ENCODE measurements at regions not wholly inside any gene's neighbourhood (a gene's known extent, or its start where the extent isn't known, plus 50 kb on each side); places are given as distances from the start of the nearest gene placed in this dataset.
"Not testable (repeated sequence)": the region's sequence is repeated elsewhere in the genome, so short reads cannot be mapped to it uniquely, and the experiment has no call there.

- peak; percentile 57 for ATAC-seq
- H3K9ac ChIP-seq (ENCODE audit: insufficient read depth in 1 of 2, low read depth in 2 of 2, low read length in 2 of 2); H3K27ac ChIP-seq (ENCODE audit: extremely low read depth, low read depth, low read length); intact Hi-C loops (cut with micrococcal nuclease); BruUV-seq (replicated peaks); H3K4me2 ChIP-seq (ENCODE audit: insufficient read depth, low read length); H2AFZ ChIP-seq (ENCODE audit: low read depth, low read length); H4K20me1 ChIP-seq (replicated peaks; ENCODE audit: control insufficient read depth, insufficient read depth, low read length); H3K9me1 ChIP-seq (ENCODE audit: control insufficient read depth, insufficient read depth, low read length); H3K27me3 ChIP-seq (ENCODE audit: control insufficient read depth in 2 of 2, insufficient read depth in 2 of 2, low read length in 2 of 2); H3K36me3 ChIP-seq (ENCODE audit: control insufficient read depth, insufficient read depth, low read length); FAIRE-seq; DNase-seq (ENCODE audit: extremely low read depth in 1 of 4, low spot score in 3 of 4); H3K79me2 ChIP-seq (ENCODE audit: control insufficient read depth, insufficient read depth, low read length); H3K9me3 ChIP-seq (replicated peaks; ENCODE audit: control insufficient read depth, insufficient read depth, low read depth, low read length); CTCF ChIA-PET (ENCODE audit: low intra/inter-chr PET ratio); H3K4me1 ChIP-seq (replicated peaks in 1 of 2; ENCODE audit: control insufficient read depth in 2 of 2, insufficient read depth in 2 of 2, low read length in 2 of 2); H3K4me3 ChIP-seq; POLR2A ChIA-PET; in situ Hi-C loops (cut with MboI): not testable (repeated sequence)
- 24% methylated on average over 16 of the region's 24 CpGs for WGBS (ENCODE audit: insufficient coverage, low coverage, missing lambda C conversion rate)
These were observed 201.1 kb downstream of the SPATA31A6 start for GRCh38 chr9:42384585-42384984.

- H3K9me3 ChIP-seq (replicated peaks; ENCODE audit: control insufficient read depth, insufficient read depth, low read depth, low read length); H3K36me3 ChIP-seq (ENCODE audit: control insufficient read depth, insufficient read depth, low read length); H3K79me2 ChIP-seq (ENCODE audit: control insufficient read depth, insufficient read depth, low read length); H3K27me3 ChIP-seq (ENCODE audit: control insufficient read depth in 2 of 2, insufficient read depth in 2 of 2, low read length in 2 of 2); in situ Hi-C loops (cut with MboI); POLR2A ChIA-PET; H2AFZ ChIP-seq (ENCODE audit: low read depth, low read length); H3K4me3 ChIP-seq; ATAC-seq; H3K9ac ChIP-seq (ENCODE audit: insufficient read depth in 1 of 2, low read depth in 2 of 2, low read length in 2 of 2); H3K4me2 ChIP-seq (ENCODE audit: insufficient read depth, low read length); H3K9me1 ChIP-seq (ENCODE audit: control insufficient read depth, insufficient read depth, low read length); H3K4me1 ChIP-seq (replicated peaks in 1 of 2; ENCODE audit: control insufficient read depth in 2 of 2, insufficient read depth in 2 of 2, low read length in 2 of 2); intact Hi-C loops (cut with micrococcal nuclease); DNase-seq (ENCODE audit: extremely low read depth in 1 of 4, low spot score in 3 of 4); H3K27ac ChIP-seq (ENCODE audit: extremely low read depth, low read depth, low read length); H4K20me1 ChIP-seq (replicated peaks; ENCODE audit: control insufficient read depth, insufficient read depth, low read length); CTCF ChIA-PET (ENCODE audit: low intra/inter-chr PET ratio); FAIRE-seq; BruUV-seq (replicated peaks): not testable (repeated sequence)
- WGBS (ENCODE audit: insufficient coverage, low coverage, missing lambda C conversion rate) = 3% methylated on average over 9 of the region's 11 CpGs
These were observed 202.2 kb downstream of the SPATA31A6 start for GRCh38 chr9:42385574-42386120.
